HG03558 (cell line): ENCODE measurements at regions not wholly inside any gene's neighbourhood (a gene's known extent, or its start where the extent isn't known, plus 50 kb on each side); places are given as distances from the start of the nearest gene placed in this dataset.

Experiments
- ATAC-seq: cut with Tn5 transposase; IDR thresholded peaks from one replicate; pipeline ENCODE4 v1.9.1; 2021; ENCODE audit warnings: moderate number of reproducible peaks; ENCODE audit not compliant: unreplicated experiment; ENCODE audit errors: extremely low read depth

GRCh38 chr14:29175706-29176105 lies 409.1 kb downstream of the FOXG1 start:
- no peak for ATAC-seq

DNA sequence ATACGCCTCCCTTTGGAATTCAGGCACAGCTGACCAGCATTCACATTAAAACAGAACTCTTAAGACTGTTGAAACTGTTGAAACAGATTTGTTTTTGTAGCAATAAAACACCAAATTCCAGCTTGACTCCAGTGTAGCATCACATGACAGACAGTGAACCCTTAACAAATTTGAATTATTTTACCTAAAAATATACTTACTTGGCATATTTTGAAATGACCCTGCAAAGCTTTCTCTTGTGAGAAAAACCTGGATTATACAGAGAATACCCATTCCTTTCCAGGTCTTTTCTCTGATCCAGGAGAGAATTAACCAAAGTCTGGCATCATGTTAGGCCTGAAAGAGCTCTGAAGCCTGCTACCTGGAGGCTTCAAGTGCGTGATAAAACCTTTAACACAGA lies 410.3 kb downstream of the FOXG1 start:
- ATAC-seq = no peak

DNA sequence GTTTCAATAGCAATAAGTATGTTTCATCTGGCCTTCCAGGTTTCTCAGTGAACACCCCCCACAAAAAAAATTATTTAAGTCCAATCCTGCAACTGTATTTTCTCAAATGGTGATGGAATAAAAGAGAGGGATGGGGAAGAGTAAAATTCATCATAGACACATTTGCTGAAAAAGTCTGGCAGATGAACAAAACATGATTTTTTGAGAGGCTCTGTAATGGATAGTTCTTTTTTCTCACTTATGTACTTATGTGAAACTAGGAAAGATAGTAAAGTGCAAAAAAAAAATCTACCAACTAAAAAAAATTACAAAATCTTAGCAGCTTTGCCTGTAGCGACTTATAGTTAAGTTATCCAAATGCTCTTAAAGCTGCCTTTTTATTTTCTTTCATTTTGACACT lies 412.4 kb downstream of the FOXG1 start:
- no peak for ATAC-seq

- ATAC-seq = no peak
These were observed 424.5 kb downstream of the FOXG1 start for GRCh38 chr14:29191092-29191491.

DNA sequence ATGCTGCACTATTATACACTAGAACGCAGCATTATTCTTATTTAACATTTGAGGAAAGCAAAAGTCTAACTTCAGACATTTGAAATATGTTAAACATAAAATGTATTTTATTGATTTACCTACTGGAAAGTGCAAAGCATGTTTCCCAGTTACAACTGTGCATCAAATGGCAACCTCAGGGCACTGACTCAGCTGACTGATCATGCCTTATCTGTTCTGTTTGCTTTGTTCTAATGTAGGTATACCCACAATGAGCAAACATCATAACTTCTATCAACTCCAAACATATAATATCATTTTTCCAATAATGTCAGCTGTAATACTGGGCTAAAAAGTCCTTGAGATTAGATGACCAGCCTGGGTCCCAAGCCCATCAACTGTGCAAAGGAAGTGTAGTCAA lies 431.0 kb downstream of the FOXG1 start:
- ATAC-seq = no peak

DNA sequence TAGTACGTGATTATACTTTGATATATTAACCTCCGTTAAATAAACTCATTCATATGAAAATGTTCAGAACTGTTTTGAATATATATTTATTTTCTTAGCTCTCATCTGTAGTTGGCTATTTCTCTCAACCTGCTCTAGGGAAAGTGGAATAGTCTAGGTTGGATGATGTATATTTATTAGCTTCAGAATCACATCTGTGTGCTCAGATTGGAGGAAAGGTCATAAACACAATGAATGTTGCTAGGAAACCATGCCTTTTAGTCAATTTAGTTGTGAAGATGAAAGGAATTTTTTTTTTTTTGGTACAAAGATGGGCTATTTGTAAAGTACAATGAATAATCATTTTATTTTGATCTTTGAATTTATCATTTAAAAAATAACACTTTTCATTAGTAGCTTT lies 439.1 kb downstream of the FOXG1 start:
- no peak for ATAC-seq

- no peak for ATAC-seq
These were observed 449.3 kb downstream of the FOXG1 start for GRCh38 chr14:29215853-29216252.

GRCh38 chr14:29216268-29217232 lies 450.0 kb downstream of the FOXG1 start:
- ATAC-seq = no peak

DNA sequence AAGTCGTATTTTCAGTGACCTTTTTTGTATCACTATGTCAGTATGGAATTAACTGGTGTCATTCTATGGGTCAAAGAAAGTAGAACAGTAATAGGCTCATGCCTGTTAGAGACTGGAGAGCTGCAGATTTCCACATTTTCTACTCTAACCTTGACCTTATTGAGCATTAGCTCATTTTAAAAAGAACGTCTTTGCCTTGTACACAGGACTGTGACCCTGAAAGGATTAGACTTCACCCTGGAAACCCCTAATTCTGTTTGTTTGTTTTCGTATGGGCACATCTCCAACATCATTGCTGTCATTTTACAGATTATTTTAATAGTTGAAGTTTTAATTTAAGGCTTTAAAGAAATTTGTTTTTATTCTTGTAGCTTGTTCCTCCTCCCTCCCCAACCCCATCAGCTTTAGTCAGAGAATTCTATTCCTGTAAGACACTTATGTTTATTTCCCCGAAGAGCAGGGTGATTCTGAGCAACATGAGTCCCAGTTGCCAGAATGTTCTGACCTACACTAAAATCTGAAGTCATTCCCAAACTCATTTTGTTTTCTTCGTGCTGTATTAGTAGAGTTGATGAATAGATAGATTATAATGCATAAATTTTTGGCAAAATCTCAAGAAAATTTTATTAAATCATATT lies 451.3 kb downstream of the FOXG1 start:
- ATAC-seq = no peak

GRCh38 chr14:29220072-29220471 lies 453.5 kb downstream of the FOXG1 start:
- no peak for ATAC-seq

DNA sequence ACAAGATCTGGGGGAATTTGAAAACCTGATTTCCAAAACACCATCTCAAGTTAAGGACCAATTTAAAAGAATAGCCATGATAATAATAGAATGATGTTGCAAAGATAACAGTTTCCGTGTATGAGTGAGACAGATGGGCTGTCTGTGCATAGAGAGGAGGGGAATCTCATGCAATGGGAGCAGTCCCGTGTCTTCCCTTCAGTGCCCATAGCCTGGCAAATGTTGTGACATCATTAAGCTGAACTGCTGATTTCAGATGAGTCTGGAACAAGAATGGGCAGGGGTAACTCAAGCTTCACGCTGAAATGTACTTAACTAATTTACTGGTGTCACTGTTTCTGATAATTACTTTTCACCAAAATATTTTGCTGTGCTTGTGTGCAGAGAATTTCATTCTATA lies 454.0 kb downstream of the FOXG1 start:
- ATAC-seq = no peak

- no peak for ATAC-seq
These were observed 455.4 kb downstream of the FOXG1 start for GRCh38 chr14:29222006-29222405.

DNA sequence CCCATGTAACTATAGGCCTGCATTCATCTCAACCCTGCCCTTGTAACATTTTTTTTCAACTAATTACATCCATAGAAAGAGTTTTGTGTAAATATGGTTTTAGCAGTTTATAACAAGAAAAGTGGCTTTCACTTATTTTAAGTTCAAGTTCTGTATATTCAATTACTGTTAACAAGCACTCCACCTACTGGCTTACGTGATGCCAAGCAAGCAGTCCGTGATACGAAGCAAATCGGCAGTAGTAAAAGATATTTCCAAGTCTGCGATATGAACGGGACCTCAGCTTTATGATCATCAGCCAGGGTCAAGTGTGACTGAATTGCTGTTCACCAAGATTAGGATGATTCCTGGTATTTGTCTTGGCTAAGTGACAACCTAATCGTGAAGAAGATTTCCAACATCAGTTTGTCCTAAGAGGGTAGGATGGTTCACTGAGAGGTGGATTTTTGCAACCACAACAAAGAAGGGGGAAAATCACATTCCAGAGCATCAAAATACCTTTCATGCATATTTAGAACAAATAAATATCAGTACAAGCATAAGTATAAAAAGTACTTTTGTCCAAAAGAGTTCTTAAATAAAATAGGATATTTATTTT lies 456.2 kb downstream of the FOXG1 start:
- ATAC-seq = no peak

DNA sequence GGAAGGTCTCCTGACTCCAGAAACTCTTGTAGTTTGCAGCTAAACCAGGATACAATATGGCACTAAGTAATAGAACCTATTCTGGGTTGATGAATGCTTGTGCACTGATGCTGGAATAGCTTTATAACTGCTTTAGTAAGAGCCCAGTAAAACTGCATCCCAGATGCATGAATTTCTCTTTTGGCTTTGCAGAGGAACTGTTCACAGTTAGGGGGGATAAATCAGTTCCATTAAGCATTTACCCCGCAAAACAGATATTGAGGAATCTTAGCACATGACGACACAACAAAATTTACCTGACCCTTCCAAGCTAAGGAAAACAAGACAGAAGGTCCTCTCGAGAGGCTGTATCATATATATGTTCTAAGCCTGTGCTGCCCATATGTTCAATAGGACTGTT lies 457.4 kb downstream of the FOXG1 start:
- no peak for ATAC-seq

- no peak for ATAC-seq
These were observed 461.0 kb downstream of the FOXG1 start for GRCh38 chr14:29227631-29228030.

- no peak for ATAC-seq
These were observed 465.6 kb downstream of the FOXG1 start for GRCh38 chr14:29232153-29232552.

- ATAC-seq = no peak
These were observed 466.1 kb downstream of the FOXG1 start for GRCh38 chr14:29232711-29233110.

GRCh38 chr14:29233188-29233587 lies 466.6 kb downstream of the FOXG1 start:
- no peak for ATAC-seq

DNA sequence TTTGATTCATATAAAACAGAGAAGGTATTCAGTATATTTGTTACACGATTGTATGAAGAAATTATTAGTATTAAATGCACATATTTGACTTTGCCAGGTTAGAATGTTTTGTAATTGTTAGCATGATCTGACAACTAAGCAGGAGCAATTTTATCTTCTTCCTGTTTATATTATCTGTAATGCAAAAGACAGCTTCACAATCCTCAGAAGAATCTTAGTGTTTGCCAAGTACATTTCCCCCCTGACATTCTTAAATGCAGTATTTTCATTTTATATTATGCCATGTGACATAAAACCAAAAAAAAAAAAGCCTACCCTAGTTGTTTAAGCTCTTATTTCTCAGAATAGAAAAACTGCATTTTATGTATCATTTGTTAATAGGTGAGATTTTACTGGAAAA lies 469.4 kb downstream of the FOXG1 start:
- no peak for ATAC-seq

DNA sequence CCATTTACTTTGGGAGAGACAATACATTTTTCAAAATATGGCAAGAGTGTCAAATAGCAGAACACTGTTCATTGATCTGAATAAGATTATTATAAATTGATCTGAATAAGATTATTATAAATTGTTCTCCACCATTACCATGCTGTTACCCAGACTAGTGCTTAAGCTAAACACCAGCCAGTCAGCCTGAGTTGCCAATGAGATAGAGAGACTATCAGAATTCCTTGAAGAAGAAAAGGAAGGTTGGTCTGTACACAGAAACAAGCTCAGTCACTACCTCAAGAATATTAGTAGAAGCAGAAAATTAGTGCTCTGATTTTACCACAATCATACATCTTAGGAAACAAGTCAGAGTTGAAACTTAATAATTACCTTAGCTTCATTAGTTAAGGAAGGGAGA lies 469.8 kb downstream of the FOXG1 start:
- ATAC-seq = no peak

GRCh38 chr14:29236848-29237247 lies 470.3 kb downstream of the FOXG1 start:
- no peak for ATAC-seq
